ENCODE measurements at regions not wholly inside any gene's neighbourhood (a gene's known extent, or its start where the extent isn't known, plus 50 kb on each side); places are given as distances from the start of the nearest gene placed in this dataset.

- DNase-seq = no peak
These were observed 799.6 kb downstream of the ADGRL2 start for GRCh38 chr1:82600314-82600713.

GRCh38 chr1:82598812-82599211 lies 798.1 kb downstream of the ADGRL2 start:
- no peak for DNase-seq

GRCh38 chr1:82598337-82598736 lies 797.6 kb downstream of the ADGRL2 start:
- DNase-seq = no peak

- DNase-seq = no peak
These were observed 796.9 kb downstream of the ADGRL2 start for GRCh38 chr1:82597649-82598048.

GRCh38 chr1:82597141-82597540 lies 796.4 kb downstream of the ADGRL2 start:
- no peak for DNase-seq

DNA sequence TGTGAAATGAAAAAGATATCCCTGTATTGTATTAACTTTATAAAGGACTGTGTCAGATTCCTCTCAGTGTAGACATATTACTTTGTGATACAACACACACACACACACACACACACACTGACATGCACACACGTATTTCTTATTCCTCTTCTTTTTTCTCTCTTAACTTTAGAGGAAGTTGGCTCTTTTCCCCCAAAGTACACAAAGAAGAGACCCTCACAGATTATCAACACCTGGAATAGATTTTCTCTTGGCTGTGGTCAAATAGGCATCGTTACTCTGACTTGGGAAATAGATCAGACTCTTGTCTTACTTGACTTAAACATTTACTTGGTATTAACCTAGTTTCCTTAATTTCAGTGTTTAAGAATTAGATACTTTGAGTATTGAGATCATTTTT lies 792.8 kb downstream of the ADGRL2 start:
- DNase-seq = no peak

DNA sequence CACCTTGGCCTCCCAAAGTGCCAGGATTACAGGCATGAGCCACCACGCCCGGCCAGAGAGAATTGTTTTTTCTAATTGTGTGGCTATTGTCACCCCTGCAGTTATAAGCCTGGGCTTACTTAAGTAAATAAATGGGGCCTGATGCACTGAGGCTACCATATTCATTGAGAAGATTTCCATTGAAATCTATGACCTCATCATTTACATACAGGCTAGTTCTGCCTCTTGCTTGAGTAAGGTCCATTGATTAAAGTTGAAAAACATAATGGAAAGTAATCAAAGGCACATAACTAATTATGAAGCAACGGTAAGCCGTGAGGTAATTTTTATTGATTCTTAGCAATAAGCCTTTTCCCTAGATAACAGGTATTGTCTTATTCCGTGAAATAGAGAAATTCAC lies 788.9 kb downstream of the ADGRL2 start:
- DNase-seq = no peak

DNA sequence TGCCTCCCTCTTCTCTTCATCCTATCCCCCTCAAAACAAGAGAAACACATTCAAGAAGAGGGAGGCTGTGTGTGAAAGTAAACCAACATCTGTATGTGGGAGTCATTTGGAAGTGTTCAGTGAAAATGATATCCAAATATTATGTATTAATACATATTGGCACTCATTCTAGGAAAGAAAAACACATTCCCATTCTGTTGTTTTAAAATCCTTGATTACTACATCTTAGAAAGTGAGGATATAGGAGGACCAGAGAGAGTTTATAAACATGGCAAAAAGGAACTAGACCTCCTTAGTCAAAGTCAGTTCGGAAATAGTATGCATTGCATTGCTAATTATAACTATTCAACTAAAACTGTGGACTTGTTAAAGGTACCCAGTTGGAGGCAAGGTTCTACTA lies 786.6 kb downstream of the ADGRL2 start:
- no peak for DNase-seq

DNA sequence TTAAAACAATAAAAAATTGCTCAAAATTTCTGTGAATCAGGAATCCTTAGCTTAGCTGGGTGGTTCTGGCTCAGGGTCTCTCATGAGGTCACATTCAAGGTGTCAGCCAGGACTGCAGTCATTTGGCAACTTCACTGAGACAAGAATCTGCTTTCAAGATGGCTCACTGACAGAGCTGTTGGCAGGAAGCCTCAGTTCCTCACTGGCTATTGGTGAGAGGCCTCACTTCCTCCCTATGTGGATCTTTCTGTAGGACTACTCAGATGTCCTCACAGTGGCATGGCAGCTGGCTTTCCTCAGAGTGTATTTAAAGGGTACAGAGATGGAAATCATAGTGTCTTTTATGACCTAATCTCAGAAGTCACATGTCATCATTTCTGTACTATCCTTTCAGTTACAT lies 785.7 kb downstream of the ADGRL2 start:
- DNase-seq = no peak

GRCh38 chr1:82582347-82582746 lies 781.6 kb downstream of the ADGRL2 start:
- no peak for DNase-seq

GRCh38 chr1:82578086-82578726 lies 777.5 kb downstream of the ADGRL2 start:
- no peak for DNase-seq

GRCh38 chr1:82567348-82567747 lies 766.6 kb downstream of the ADGRL2 start:
- no peak for DNase-seq

DNA sequence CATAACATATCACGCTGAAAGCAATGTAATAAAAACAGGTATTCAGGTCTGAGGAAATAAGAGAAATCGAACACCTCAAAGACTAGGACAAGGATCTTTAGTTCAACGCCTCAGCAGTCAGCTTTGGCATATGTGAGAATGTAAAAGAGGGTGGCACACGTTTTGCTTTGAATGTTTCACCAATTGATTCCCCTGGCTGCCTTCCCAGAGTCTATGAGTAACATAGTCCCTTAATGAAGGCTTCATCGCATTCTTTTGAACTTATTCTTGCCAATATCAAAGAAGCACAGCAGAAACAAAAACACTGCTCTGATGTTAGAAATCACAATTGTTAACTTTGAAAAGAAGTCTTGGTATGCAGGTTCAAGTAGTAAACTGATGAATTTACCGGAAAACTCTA lies 764.8 kb downstream of the ADGRL2 start:
- DNase-seq = no peak

DNA sequence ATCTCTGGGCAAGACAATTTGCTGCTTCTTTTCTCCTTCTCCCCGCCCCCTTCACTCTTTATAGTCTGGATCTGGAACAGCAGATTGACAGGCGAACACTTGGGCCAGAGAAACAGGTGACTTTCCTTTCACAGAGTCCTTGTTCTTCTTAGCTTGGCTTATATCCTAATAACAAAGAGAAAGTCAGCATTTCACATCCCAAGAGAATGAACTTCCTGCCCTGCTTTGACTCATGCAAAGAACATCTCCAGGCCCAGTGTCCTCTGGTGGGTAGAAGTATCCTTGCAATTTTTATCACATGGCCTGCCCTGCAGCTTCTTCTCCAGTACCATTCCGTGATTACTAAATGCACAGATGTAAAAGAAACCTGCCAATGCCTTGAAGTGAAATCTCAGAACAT lies 764.4 kb downstream of the ADGRL2 start:
- DNase-seq = no peak

DNA sequence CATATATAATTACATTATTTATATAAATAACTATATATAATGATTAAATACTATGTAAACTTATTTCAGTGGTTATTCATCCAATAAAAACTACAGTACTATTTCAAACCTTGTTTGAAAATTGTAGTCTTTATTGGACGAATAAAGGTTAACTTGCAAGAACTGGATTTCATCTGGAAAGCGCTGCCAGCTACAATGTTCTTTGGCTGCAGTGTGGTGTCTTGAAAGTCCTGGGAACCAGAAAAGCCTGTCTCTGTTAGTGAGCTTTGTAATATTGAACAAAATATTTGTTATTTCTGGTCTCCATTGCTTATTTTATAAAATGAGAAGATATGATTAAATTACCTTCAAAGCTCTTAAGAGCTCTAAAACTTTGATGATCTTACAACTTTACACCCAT lies 763.6 kb downstream of the ADGRL2 start:
- DNase-seq = no peak

DNA sequence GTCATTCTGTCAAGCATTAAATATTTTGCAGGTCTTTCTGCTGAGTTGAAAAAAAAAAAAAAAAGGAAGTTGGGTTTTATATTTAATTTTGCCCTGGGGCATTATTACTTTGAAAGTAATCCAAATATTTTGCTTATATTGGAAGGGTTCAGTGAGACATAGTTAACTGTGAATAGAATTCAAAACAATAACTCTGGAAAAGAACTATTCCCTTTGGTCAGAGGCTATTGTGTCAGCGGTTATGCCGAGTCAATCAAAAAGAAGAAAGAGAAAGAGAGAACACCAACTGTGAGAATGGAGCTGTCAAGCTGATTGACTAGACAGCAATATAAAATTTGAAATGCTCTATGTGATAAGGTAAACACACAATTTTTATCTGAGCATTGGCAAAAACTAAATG lies 761.7 kb downstream of the ADGRL2 start:
- DNase-seq = no peak

- DNase-seq = no peak
These were observed 759.8 kb downstream of the ADGRL2 start for GRCh38 chr1:82560566-82560965.

- no peak for DNase-seq
These were observed 754.8 kb downstream of the ADGRL2 start for GRCh38 chr1:82555501-82555900.

DNA sequence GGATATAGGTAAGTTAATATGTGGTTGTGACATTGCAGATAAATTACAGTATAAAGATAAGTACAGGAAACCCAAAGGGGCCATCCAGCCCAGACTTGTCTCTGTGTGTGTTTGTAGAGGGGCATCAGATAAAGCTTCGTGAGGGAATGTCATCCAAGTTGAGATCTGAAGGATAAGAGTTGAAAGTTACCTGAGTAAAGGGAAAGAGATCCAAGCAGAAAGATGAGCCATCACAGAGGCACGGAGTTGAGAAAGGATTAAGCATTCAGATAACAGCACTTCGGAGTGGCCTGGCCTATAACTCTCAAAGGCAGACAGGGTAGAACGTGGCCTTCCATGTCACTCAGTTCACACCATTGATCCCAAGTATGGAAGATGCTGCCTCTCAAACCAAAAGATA lies 749.1 kb downstream of the ADGRL2 start:
- no peak for DNase-seq

DNA sequence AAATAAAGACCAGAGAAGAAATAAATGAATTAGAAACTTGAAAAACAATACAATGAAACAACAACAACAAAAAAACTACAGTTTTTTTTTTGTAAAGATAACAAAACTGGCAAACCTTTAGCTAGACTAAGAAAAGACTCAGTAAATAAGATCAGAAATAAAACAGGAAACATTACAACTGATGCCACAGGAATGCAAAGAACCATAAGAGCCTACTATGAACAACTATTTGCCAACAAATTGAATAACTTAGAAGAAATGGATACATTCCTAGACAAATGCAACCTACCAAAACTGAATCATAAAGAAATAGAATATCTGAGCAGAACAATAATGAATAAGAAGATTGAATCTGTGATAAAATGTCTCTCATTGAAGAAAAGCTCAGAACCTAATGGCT lies 742.0 kb downstream of the ADGRL2 start:
- DNase-seq = no peak

GRCh38 chr1:82542141-82542540 lies 741.4 kb downstream of the ADGRL2 start:
- DNase-seq = no peak

DNA sequence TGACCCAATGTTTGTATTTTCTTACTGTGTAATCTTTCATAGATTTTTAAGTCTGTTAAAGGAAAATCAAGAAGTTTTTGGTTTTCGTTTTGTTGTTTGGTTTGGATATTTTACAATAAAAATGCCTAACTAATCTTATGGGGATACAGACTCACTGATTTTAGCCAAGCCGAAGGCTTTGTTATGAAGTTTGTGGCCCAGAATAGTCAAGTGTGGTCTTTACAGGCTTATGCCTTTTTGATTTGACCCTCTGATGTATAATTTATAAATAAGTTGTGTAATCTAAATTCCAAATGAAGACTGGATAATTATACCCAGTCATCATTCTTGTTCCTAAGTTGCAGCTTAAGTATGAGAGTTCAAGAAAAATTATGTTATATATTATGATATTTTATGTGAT lies 739.3 kb downstream of the ADGRL2 start:
- DNase-seq = no peak

GRCh38 chr1:82538876-82539275 lies 738.1 kb downstream of the ADGRL2 start:
- DNase-seq = no peak

GRCh38 chr1:82534996-82535395 lies 734.3 kb downstream of the ADGRL2 start:
- DNase-seq = no peak

GRCh38 chr1:82525378-82525777 lies 724.6 kb downstream of the ADGRL2 start:
- DNase-seq = no peak

- no peak for DNase-seq
These were observed 719.9 kb downstream of the ADGRL2 start for GRCh38 chr1:82520611-82521010.
